Calu3 (cell line): ENCODE measurements at regions not wholly inside any gene's neighbourhood (a gene's known extent, or its start where the extent isn't known, plus 50 kb on each side); places are given as distances from the start of the nearest gene placed in this dataset.

Experiments
- BruUV-seq: library from RNA; stranded (reverse); fragments of 400-500 nt; replicated peaks from 2 replicates; lab custom pipeline; 2021; lab: Mats Ljungman, UMichigan
- CTCF ChIA-PET: fragments of 300-600 bp; sonication (Branson Sonifier 250); formaldehyde crosslinking; loops from one replicate; lab custom pipeline; 2022; ENCODE audit warnings: antibody characterized with exemption; lab: Charles Lee
- DNase-seq: peaks from one replicate; pipeline ENCODE4 v3.0.0; 2022
- H3K27ac Mint-ChIP-seq: one replicate; pipeline ENCODE4 v1.8.0; 2022; ENCODE audit warnings: mixed read lengths; ENCODE audit not compliant: unreplicated experiment
- H3K27me3 Mint-ChIP-seq: one replicate; pipeline ENCODE4 v1.8.0; 2022; ENCODE audit warnings: mixed read lengths; ENCODE audit not compliant: unreplicated experiment
- H3K36me3 Mint-ChIP-seq: one replicate; pipeline ENCODE4 v1.8.0; 2022; ENCODE audit warnings: mild to moderate bottlenecking, moderate library complexity, mixed read lengths; ENCODE audit not compliant: insufficient read depth, unreplicated experiment
- H3K4me1 Mint-ChIP-seq: one replicate; pipeline ENCODE4 v1.8.0; 2022; ENCODE audit warnings: mild to moderate bottlenecking, low read depth, mixed read lengths; ENCODE audit not compliant: unreplicated experiment
- H3K4me3 Mint-ChIP-seq: one replicate; pipeline ENCODE4 v1.8.0; 2022; ENCODE audit warnings: mild to moderate bottlenecking, low read depth, moderate library complexity, mixed read lengths; ENCODE audit not compliant: unreplicated experiment
- H3K9me3 Mint-ChIP-seq: one replicate; pipeline ENCODE4 v1.8.0; 2022; ENCODE audit warnings: low read depth, mixed read lengths; ENCODE audit not compliant: unreplicated experiment
- CTCF ChIP-seq: fragments of 200-600 bp; IDR thresholded peaks from one replicate; pipeline ENCODE4 v1.8.0; 2022; ENCODE audit warnings: antibody characterized with exemption; ENCODE audit not compliant: unreplicated experiment
- intact Hi-C: fragments of 100-400 bp; cut with micrococcal nuclease; formaldehyde crosslinking; loops from one replicate; pipeline ENCODE4 v1.10.0; 2022; ENCODE audit not compliant: unreplicated experiment

- CTCF ChIA-PET = no interaction called here
- H3K36me3 Mint-ChIP-seq = no peaks in the 10 kb centered on the region
Observed at GRCh38 chr2:41922177-41922576, 125.6 kb upstream of the PKDCC start.

GRCh38 chr2:41923156-41923786 lies 124.5 kb upstream of the PKDCC start:
- CTCF ChIA-PET = no interaction called here
- Mint-ChIP-seq H3K9me3 (peaks cover 5% of the 10 kb centered on the region), H3K36me3 (no peaks in the 10 kb centered on the region), H3K4me1 (peaks cover 37% of the 10 kb centered on the region), H3K4me3 (no peak overlapping the region), H3K27me3 (no peaks in the 10 kb centered on the region), H3K27ac (peak overlapping the region; percentile 11)
- no peak for DNase-seq
- no TSS peak for BruUV-seq
- no peak for TF ChIP-seq CTCF
- intact Hi-C loops = no loop called here

More at GRCh38 chr2:41922177-41922576, 125.6 kb upstream of the PKDCC start:
- peaks cover 5% of the 10 kb centered on the region for H3K9me3 Mint-ChIP-seq
- intact Hi-C loops = no loop called here
- DNase-seq = peak; percentile 58
- H3K4me1 Mint-ChIP-seq = peaks cover 33% of the 10 kb centered on the region
- H3K27me3 Mint-ChIP-seq = no peaks in the 10 kb centered on the region
- BruUV-seq = no TSS peak
- H3K4me3 Mint-ChIP-seq = no peak overlapping the region
- H3K27ac Mint-ChIP-seq = peak overlapping the region; percentile 71
- TF ChIP-seq CTCF = no peak

- DNase-seq = no peak
- Mint-ChIP-seq H3K4me3 (no peak overlapping the region), H3K36me3 (no peaks in the 10 kb centered on the region), H3K27me3 (no peaks in the 10 kb centered on the region), H3K9me3 (peaks cover 5% of the 10 kb centered on the region), H3K4me1 (peaks cover 44% of the 10 kb centered on the region), H3K27ac (no peak overlapping the region)
- intact Hi-C loops = no loop called here
- no TSS peak for BruUV-seq
- CTCF ChIA-PET = no interaction called here
- TF ChIP-seq CTCF = no peak
Observed at GRCh38 chr2:41924024-41924423, 123.8 kb upstream of the PKDCC start.

GRCh38 chr2:41924709-41925408 lies 123.0 kb upstream of the PKDCC start:
- CTCF ChIA-PET = no interaction called here
- H3K9me3 Mint-ChIP-seq = peaks cover 5% of the 10 kb centered on the region
- H3K4me1 Mint-ChIP-seq = peaks cover 45% of the 10 kb centered on the region
- no peak for DNase-seq
- H3K4me3 Mint-ChIP-seq = no peak overlapping the region
- intact Hi-C loops = no loop called here
- H3K36me3 Mint-ChIP-seq = no peaks in the 10 kb centered on the region
- H3K27ac Mint-ChIP-seq = no peak overlapping the region
- no peaks in the 10 kb centered on the region for H3K27me3 Mint-ChIP-seq
- no TSS peak for BruUV-seq
- TF ChIP-seq CTCF = no peak
